Nephron (organoid): ENCODE measurements at regions not wholly inside any gene's neighbourhood (a gene's known extent, or its start where the extent isn't known, plus 50 kb on each side); places are given as distances from the start of the nearest gene placed in this dataset.

Experiments used
- H3K27ac Mint-ChIP-seq, 3 experiments: 2 replicates each; pipeline ENCODE4 v1.8.0; 2020; ENCODE audit warnings: mixed read lengths in 3 of 3, mild to moderate bottlenecking in 2 of 3, moderate library complexity in 1 of 3
- H3K27me3 Mint-ChIP-seq: 2 replicates; pipeline ENCODE4 v1.8.0; 2021; ENCODE audit warnings: low read depth, mild to moderate bottlenecking, moderate library complexity, mixed read lengths
- H3K36me3 Mint-ChIP-seq: 2 replicates; pipeline ENCODE4 v1.8.0; 2020; ENCODE audit warnings: low read depth, mixed read lengths
- H3K4me1 Mint-ChIP-seq: 2 replicates; pipeline ENCODE4 v1.8.0; 2020; ENCODE audit warnings: mixed read lengths
- H3K4me3 Mint-ChIP-seq, 3 experiments: 2 replicates each; pipeline ENCODE4 v1.8.0; 2020; ENCODE audit warnings: mild to moderate bottlenecking in 3 of 3, mixed read lengths in 3 of 3, moderate library complexity in 2 of 3
- H3K9me3 Mint-ChIP-seq: 2 replicates; pipeline ENCODE4 v1.8.0; 2020; ENCODE audit warnings: mixed read lengths
- TF ChIP-seq, protein P1 (sequence below), 3 experiments: fragments of 200-600 bp; sonication (generic); IDR thresholded peaks; one replicate each; pipeline ENCODE4 v1.5.0; 2021; ENCODE audit warnings: antibody characterized with exemption in 3 of 3; ENCODE audit not compliant: unreplicated experiment in 3 of 3

DNA sequence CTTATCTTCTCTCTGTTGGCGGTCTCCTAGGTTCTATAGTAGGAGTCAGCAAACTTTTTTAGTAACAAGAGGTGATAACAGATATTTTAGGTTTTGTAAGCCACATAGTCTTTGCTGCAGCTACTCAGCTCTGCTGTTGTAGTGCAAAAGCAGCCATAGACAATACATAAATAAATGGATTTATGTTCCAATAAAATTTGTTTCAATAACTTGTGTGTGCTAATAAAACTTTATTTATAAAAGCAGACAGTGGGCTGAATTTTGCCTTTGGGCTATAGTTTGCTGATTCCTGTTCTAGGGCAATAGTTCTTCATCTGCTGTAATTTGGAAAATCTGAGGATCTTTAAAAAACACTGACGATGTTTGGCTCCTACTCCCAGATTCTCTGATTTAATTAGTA lies 469.4 kb upstream of the TNC start:
- no peak overlapping the region for H3K27ac Mint-ChIP-seq
- TF ChIP-seq, protein P1, sequence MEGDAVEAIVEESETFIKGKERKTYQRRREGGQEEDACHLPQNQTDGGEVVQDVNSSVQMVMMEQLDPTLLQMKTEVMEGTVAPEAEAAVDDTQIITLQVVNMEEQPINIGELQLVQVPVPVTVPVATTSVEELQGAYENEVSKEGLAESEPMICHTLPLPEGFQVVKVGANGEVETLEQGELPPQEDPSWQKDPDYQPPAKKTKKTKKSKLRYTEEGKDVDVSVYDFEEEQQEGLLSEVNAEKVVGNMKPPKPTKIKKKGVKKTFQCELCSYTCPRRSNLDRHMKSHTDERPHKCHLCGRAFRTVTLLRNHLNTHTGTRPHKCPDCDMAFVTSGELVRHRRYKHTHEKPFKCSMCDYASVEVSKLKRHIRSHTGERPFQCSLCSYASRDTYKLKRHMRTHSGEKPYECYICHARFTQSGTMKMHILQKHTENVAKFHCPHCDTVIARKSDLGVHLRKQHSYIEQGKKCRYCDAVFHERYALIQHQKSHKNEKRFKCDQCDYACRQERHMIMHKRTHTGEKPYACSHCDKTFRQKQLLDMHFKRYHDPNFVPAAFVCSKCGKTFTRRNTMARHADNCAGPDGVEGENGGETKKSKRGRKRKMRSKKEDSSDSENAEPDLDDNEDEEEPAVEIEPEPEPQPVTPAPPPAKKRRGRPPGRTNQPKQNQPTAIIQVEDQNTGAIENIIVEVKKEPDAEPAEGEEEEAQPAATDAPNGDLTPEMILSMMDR (IDR thresholded peaks at IDR 0.05; ENCODE audit: unreplicated experiment in 3 of 3) = no peak
- no peaks in the 10 kb centered on the region for H3K36me3 Mint-ChIP-seq
- peaks cover 3% of the 10 kb centered on the region for H3K9me3 Mint-ChIP-seq
- H3K4me1 Mint-ChIP-seq = peaks cover 11% of the 10 kb centered on the region
- H3K27me3 Mint-ChIP-seq = no peaks in the 10 kb centered on the region
- H3K4me3 Mint-ChIP-seq = no peak overlapping the region

DNA sequence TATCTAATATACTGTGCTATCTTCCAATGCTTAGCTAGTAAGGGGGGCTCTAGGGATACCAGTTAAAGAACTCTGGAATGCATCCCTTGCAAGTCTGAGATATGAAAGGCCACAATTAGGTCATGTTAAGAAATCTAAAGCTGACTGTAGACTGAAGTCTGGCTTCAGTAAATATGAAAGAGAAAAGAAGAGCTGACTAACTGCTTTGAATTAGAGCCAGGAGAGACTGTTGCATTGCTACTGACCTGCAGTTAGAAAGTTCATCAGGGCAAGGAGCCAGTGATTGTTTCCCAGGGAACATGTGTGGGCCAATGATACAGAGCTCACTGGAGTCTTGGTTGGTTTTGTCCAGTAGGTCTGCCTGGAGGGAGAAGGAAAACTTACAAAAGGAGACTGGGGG lies 472.1 kb upstream of the TNC start:
- TF ChIP-seq, protein P1 (IDR thresholded peaks at IDR 0.05; ENCODE audit: unreplicated experiment in 3 of 3) = no peak
- Mint-ChIP-seq H3K4me1 (peaks cover 24% of the 10 kb centered on the region), H3K4me3 (no peak overlapping the region), H3K27ac (peak overlapping the region in 2 of 3 experiments; percentile 24 to 38), H3K36me3 (no peaks in the 10 kb centered on the region), H3K27me3 (no peaks in the 10 kb centered on the region), H3K9me3 (peaks cover 3% of the 10 kb centered on the region)

DNA sequence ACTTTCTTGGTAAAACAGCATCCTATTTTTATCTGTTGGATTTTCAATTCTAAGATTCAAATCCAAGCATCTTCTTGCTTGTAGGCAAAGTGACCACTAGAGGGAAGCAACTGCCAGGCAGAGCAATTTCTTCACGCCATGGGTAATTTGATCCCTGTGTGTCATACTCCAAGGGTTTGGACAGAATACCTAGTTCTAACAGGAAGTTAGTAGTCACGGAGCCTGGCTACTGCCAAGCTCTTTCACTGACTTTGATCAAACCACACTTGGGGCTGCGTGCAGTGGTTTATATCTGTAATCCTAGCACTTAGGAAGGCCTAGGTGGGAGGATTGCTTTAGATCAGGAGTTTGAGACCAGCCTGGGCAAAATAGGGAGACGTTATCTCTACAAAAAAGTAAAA lies 473.6 kb upstream of the TNC start:
- Mint-ChIP-seq H3K27me3 (no peaks in the 10 kb centered on the region), H3K27ac (peak overlapping the region; percentile 21 to 87 (median 82)), H3K9me3 (peaks cover 3% of the 10 kb centered on the region), H3K4me3 (no peak overlapping the region), H3K4me1 (peaks cover 30% of the 10 kb centered on the region), H3K36me3 (no peaks in the 10 kb centered on the region)
- TF ChIP-seq, protein P1 (IDR thresholded peaks at IDR 0.05; ENCODE audit: unreplicated experiment in 3 of 3) = peak; percentile 83 to 91 (median 84)

DNA sequence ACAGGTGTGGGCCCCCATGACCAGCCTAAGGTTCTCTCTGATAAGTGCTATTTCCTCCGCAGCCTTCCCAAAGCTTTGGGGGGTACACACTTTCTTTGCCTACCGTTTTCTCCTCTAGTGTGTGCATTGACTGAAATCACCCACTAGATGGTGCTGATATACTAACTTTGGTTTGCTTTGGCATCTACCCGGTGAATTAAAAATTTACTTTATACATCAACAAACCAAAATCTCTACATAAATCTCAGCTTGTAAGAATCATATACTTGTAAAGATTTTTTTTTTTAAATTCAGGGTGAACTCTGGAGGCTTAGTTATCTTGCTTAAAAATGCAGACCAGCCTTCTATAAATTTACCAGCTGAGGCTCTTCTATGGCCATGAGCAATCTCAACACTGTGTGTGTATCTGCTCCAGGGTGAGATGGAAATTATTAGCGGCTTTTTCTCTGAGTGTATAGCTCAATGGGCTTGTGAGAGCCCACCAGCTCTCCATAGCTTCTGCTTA lies 475.7 kb upstream of the TNC start:
- H3K9me3 Mint-ChIP-seq = peaks cover 3% of the 10 kb centered on the region
- peak overlapping the region in 2 of 3 experiments; percentile 21 to 39 for H3K27ac Mint-ChIP-seq
- no peaks in the 10 kb centered on the region for H3K36me3 Mint-ChIP-seq

DNA sequence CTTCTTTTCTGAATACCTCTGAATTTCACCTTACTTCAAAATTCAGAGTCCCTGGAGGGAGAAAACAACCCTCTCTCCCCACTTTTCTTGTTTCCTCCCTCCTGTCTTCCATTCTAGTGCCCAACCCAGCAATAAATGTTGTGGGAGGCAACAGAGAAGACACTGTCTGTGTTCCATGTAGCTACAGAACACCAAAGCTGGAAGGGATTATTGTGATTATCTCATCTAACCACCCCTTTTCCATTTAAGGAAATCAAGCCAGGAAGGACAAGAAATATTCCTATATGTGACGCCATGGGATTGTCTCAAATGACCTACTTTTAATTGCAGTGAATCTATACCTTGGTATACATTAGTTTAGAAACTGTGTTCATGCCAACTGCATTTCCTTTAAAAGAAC lies 476.6 kb upstream of the TNC start:
- H3K36me3 Mint-ChIP-seq = no peaks in the 10 kb centered on the region

More for the DNA sequence above, 475.7 kb upstream of the TNC start:
- Mint-ChIP-seq H3K4me3 (no peak overlapping the region), H3K4me1 (peaks cover 36% of the 10 kb centered on the region), H3K27me3 (no peaks in the 10 kb centered on the region)
- TF ChIP-seq, protein P1 (IDR thresholded peaks at IDR 0.05; ENCODE audit: unreplicated experiment in 3 of 3) = peak; percentile 80 to 85 (median 83)

More for the DNA sequence above, 476.6 kb upstream of the TNC start:
- H3K4me3 Mint-ChIP-seq = no peak overlapping the region
- H3K4me1 Mint-ChIP-seq = peaks cover 36% of the 10 kb centered on the region
- no peaks in the 10 kb centered on the region for H3K9me3 Mint-ChIP-seq
- TF ChIP-seq, protein P1 (IDR thresholded peaks at IDR 0.05; ENCODE audit: unreplicated experiment in 3 of 3) = no peak
- no peaks in the 10 kb centered on the region for H3K27me3 Mint-ChIP-seq
- H3K27ac Mint-ChIP-seq = no peak overlapping the region
